OCI-LY7 (cell line): ENCODE measurements at regions not wholly inside any gene's neighbourhood (a gene's known extent, or its start where the extent isn't known, plus 50 kb on each side); places are given as distances from the start of the nearest gene placed in this dataset.

Experiments used
- BruUV-seq: library from RNA; stranded (reverse); fragments of 400-500 nt; replicated peaks from 2 replicates; lab custom pipeline; 2021; lab: Mats Ljungman, UMichigan
- CTCF ChIA-PET: fragments of 300-600 bp; sonication (Branson Sonifier 250); formaldehyde crosslinking; loops from one replicate; lab custom pipeline; 2022; ENCODE audit warnings: antibody characterized with exemption; ENCODE audit not compliant: unreplicated experiment; lab: Charles Lee
- POLR2A ChIA-PET: fragments of 300-600 bp; sonication (Branson Sonifier 250); formaldehyde crosslinking; loops from one replicate; lab custom pipeline; 2022; ENCODE audit warnings: antibody characterized with exemption; lab: Charles Lee
- DNase-seq: peaks from one replicate; pipeline ENCODE4 v3.0.0-alpha.2; 2015; ENCODE audit warnings: low spot score
- H2AFZ ChIP-seq: fragments of 200-600 bp; sonication (generic), shearing (Covaris generic); 2 replicates; pipeline ENCODE4 v1.6.1; 2014; ENCODE audit warnings: mild to moderate bottlenecking, antibody characterized with exemption, low read length, moderate library complexity
- H3K27ac ChIP-seq: fragments of 200-600 bp; sonication (generic); 2 replicates; pipeline ENCODE4 v1.5.1; 2014; ENCODE audit warnings: mixed run types, low read depth, mild to moderate bottlenecking, moderate library complexity, low read length, inconsistent platforms; ENCODE audit not compliant: poor library complexity, severe bottlenecking
- H3K36me3 ChIP-seq: fragments of 200-600 bp; sonication (generic); 2 replicates; pipeline ENCODE4 v1.6.1; 2014; ENCODE audit warnings: mild to moderate bottlenecking, antibody characterized with exemption, low read length, moderate library complexity, mixed read lengths; ENCODE audit not compliant: insufficient read depth
- H3K4me1 ChIP-seq: fragments of 200-600 bp; sonication (generic); 2 replicates; pipeline ENCODE4 v1.5.1; 2014; ENCODE audit warnings: mild to moderate bottlenecking, low read length; ENCODE audit not compliant: insufficient read depth, poor library complexity, severe bottlenecking
- H3K4me2 ChIP-seq: fragments of 200-600 bp; sonication (generic); 2 replicates; pipeline ENCODE4 v1.6.1; 2014; ENCODE audit warnings: mild to moderate bottlenecking, low read length
- H3K4me3 ChIP-seq: fragments of 200-600 bp; sonication (generic); 2 replicates; pipeline ENCODE4 v1.5.1; 2014; ENCODE audit warnings: mild to moderate bottlenecking, low read depth, low read length; ENCODE audit not compliant: poor library complexity, severe bottlenecking
- H3K79me2 ChIP-seq: fragments of 200-600 bp; sonication (generic); 2 replicates; pipeline ENCODE4 v1.6.1; 2016; ENCODE audit warnings: low read depth, mild to moderate bottlenecking, low read length, moderate library complexity, mixed read lengths; ENCODE audit not compliant: insufficient read depth
- H3K9me2 ChIP-seq: fragments of 200-600 bp; sonication (generic); 2 replicates; pipeline ENCODE4 v1.6.1; 2016; ENCODE audit warnings: mild to moderate bottlenecking, low read length, mixed read lengths; ENCODE audit not compliant: insufficient read depth
- H3K9me3 ChIP-seq: fragments of 200-600 bp; sonication (generic); 2 replicates; pipeline ENCODE4 v1.6.1; 2014; ENCODE audit warnings: mild to moderate bottlenecking, mixed run types, low read length, mixed read lengths
- H4K20me1 ChIP-seq: fragments of 200-600 bp; sonication (generic); 2 replicates; pipeline ENCODE4 v1.6.1; 2014; ENCODE audit warnings: mild to moderate bottlenecking, antibody characterized with exemption, low read length, moderate library complexity, mixed read lengths; ENCODE audit not compliant: insufficient read depth
- CTCF ChIP-seq: fragments of 200-600 bp; sonication (generic); conservative IDR thresholded peaks from 2 replicates; pipeline ENCODE4 v1.5.1; 2014; ENCODE audit warnings: mild to moderate bottlenecking, antibody characterized with exemption, low read length, moderate library complexity, mixed read lengths
- EZH2phosphoT487 ChIP-seq: fragments of 200-600 bp; sonication (generic); IDR thresholded peaks from 2 replicates; pipeline ENCODE4 v1.6.1; 2018; ENCODE audit warnings: low read depth, borderline replicate concordance, mild to moderate bottlenecking, mixed run types, antibody characterized with exemption, low read length, moderate library complexity, mixed read lengths
- intact Hi-C: fragments of 100-400 bp; cut with micrococcal nuclease; formaldehyde crosslinking; loops from one replicate; pipeline ENCODE4 v1.10.0; 2022; ENCODE audit not compliant: unreplicated experiment

DNA sequence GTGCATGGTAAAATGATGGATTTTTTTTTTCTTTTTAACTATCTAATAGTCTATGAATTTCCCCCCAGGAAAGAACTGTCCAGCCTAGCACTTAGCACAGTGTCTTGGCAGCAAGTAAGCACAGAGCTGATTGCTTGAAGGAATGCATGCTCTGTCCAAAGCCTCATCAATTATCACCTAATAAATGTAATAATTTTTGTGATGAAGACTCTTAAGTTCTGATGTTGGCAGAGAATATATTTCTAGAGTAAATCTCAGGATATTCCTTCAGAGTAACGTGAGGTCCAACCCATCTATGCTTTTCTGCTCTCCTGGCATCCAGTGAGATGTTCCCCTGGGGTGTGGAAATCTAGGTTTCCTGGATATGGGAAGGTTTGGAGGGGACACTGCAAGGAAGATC lies 152.4 kb downstream of the TMX1 start:
- H3K4me3 ChIP-seq: no peak overlapping the region

GRCh38 chr14:51394384-51394783 lies 154.3 kb downstream of the TMX1 start:
- Histone ChIP-seq H4K20me1 (no peaks in the 10 kb centered on the region), H3K4me1 (no peaks in the 10 kb centered on the region), H3K4me3 (no peak overlapping the region), H3K9me2 (no peaks in the 10 kb centered on the region), H3K27ac (no peak overlapping the region), H3K4me2 (no peak overlapping the region), H3K79me2 (no peaks in the 10 kb centered on the region), H3K36me3 (no peaks in the 10 kb centered on the region), H3K9me3 (no peaks in the 10 kb centered on the region), H2AFZ (no peak overlapping the region)
- intact Hi-C loops: no loop called here
- ChIA-PET POLR2A (interaction anchor here (0.5 kb wide), 1 partner anchor 236 kb away, joined by 3 read pairs; no protein-coding TSS in a partner anchor), CTCF (no interaction called here)
- TF ChIP-seq CTCF (no peak), EZH2phosphoT487 (no peak)
- no TSS peak for BruUV-seq
- no peak for DNase-seq

More for the DNA sequence above, 152.4 kb downstream of the TMX1 start:
- Histone ChIP-seq H3K4me1 (no peaks in the 10 kb centered on the region), H3K79me2 (no peaks in the 10 kb centered on the region), H2AFZ (no peak overlapping the region), H3K4me2 (no peak overlapping the region), H3K27ac (no peak overlapping the region), H3K9me2 (no peaks in the 10 kb centered on the region), H3K9me3 (no peaks in the 10 kb centered on the region), H4K20me1 (no peaks in the 10 kb centered on the region), H3K36me3 (no peaks in the 10 kb centered on the region)
- CTCF ChIA-PET: no interaction called here
- POLR2A ChIA-PET: interaction anchor here (1.5 to 1.6 kb wide), 2 partner anchors 9 to 14 kb away, joined by 3 to 7 read pairs; no protein-coding TSS in a partner anchor
- no peak for TF ChIP-seq EZH2phosphoT487
- no peak for TF ChIP-seq CTCF
- no TSS peak for BruUV-seq
- no peak for DNase-seq
- intact Hi-C loops: no loop called here

GRCh38 chr14:51394804-51395203 lies 154.8 kb downstream of the TMX1 start:
- ChIA-PET POLR2A (interaction anchor here (0.5 kb wide), 1 partner anchor 237 kb away, joined by 3 read pairs; no protein-coding TSS in a partner anchor), CTCF (no interaction called here)
- BruUV-seq: no TSS peak
- Histone ChIP-seq H3K4me2 (no peak overlapping the region), H3K36me3 (no peaks in the 10 kb centered on the region), H3K79me2 (no peaks in the 10 kb centered on the region), H3K27ac (no peak overlapping the region), H4K20me1 (no peaks in the 10 kb centered on the region), H3K4me3 (no peak overlapping the region), H3K4me1 (no peaks in the 10 kb centered on the region), H3K9me2 (no peaks in the 10 kb centered on the region), H3K9me3 (no peaks in the 10 kb centered on the region), H2AFZ (no peak overlapping the region)
- no peak for DNase-seq
- no peak for TF ChIP-seq CTCF
- no peak for TF ChIP-seq EZH2phosphoT487
- intact Hi-C loops: no loop called here
